ENCODE measurements at regions not wholly inside any gene's neighbourhood (a gene's known extent, or its start where the extent isn't known, plus 50 kb on each side); places are given as distances from the start of the nearest gene placed in this dataset.

DNA sequence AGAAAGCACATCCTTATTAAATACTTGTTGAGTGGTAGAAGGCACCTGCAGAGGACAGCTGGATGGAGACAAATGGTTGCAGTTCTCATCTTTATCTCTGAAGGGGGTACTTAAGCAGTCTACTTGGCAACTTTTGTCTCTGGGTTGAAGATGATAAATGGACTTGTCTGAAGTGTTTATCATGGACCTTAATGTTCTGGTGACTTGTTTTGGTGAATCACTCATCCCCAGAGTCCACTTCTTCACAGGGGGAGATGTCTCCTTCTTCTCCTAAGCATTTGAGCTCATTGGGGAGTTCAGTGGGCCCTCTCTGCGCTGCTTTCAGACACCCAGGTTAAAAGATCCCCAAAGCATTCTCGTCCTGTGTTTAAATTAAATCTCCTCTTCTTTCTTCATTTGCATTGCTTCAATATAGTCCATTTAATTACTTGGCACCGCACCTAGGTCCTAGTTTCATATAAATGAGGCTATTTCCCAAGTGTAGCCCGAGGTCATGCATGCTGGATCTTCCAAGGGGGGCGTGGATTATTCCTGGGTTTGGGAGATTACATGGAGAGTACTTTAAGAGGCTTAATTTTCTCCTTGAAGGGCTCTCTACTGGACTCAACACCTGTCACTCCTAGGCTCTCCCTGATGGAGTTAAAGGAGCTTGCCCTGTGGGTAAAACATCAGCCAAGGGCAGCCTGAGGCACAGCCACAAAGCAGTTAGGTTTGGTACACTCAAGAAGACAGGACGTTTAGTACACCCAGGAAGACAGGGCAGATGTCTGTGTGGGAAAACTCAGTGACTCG, 239.3 kb upstream of the C2CD4B start:
- no peak overlapping the region for H3K4me3 ChIP-seq (ENCODE audit: low read depth in 1 of 2, low read length in 2 of 2)
- H3K4me1 ChIP-seq (ENCODE audit: control insufficient read depth in 1 of 2, insufficient read depth in 2 of 2, low read length in 2 of 2), result peaks cover 17 to 22% of the 10 kb centered on the region in 2 donors
- H3K36me3 ChIP-seq (ENCODE audit: control insufficient read depth in 1 of 2, insufficient read depth in 2 of 2, low read length in 2 of 2), result no peaks in the 10 kb centered on the region
- H3K9me3 ChIP-seq (ENCODE audit: control insufficient read depth in 1 of 2, low read length in 2 of 2), result peaks cover 0 to under 1% of the 10 kb centered on the region in 2 donors
- peaks cover 0 to 2% of the 10 kb centered on the region in 2 donors for H3K27me3 ChIP-seq (ENCODE audit: control insufficient read depth in 1 of 2, insufficient read depth in 2 of 2, low read length in 2 of 2)
- H3K9ac ChIP-seq (ENCODE audit: low read depth in 1 of 2, low read length in 2 of 2), result no peak overlapping the region
- H3K27ac ChIP-seq (ENCODE audit: low read depth, low read length), result no peak overlapping the region

DNA sequence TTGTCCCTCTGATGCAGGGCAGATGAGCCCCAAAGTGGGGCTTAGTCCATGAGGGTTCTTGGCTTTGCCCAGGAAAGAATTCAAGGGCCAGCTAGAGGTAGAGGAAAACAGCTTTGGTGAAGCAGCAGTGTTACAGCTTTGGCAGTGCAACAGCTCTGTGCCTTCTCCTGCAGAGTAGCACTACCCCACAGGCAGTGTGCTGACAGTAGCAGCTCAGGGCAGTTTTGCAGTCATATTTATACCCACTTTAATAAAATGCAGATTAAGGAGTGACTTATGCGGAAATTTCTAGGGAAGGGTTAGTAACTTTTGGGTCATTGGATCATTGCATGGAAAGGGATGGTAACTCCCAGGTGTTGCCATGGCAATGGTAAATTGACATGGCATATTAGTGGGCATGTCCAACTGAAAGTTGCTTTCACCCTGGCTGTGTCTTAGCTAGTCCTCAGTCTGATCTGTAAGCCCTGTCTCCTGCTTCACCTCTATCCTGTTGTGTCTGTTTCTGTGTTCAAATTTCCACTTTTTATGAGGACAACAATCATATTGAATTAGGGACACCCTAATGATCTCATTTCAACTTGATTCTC, 241.3 kb upstream of the C2CD4B start:
- peaks cover 0 to 2% of the 10 kb centered on the region in 2 donors for H3K27me3 ChIP-seq (ENCODE audit: control insufficient read depth in 1 of 2, insufficient read depth in 2 of 2, low read length in 2 of 2)
- H3K36me3 ChIP-seq (ENCODE audit: control insufficient read depth in 1 of 2, insufficient read depth in 2 of 2, low read length in 2 of 2), result no peaks in the 10 kb centered on the region
- no peaks in the 10 kb centered on the region for H3K9me3 ChIP-seq (ENCODE audit: control insufficient read depth in 1 of 2, low read length in 2 of 2)
- H3K4me1 ChIP-seq (ENCODE audit: control insufficient read depth in 1 of 2, insufficient read depth in 2 of 2, low read length in 2 of 2), result peaks cover 17 to 22% of the 10 kb centered on the region in 2 donors
- H3K27ac ChIP-seq (ENCODE audit: low read depth, low read length), result no peak overlapping the region
- H3K9ac ChIP-seq (ENCODE audit: low read depth in 1 of 2, low read length in 2 of 2), result no peak overlapping the region
- no peak overlapping the region for H3K4me3 ChIP-seq (ENCODE audit: low read depth in 1 of 2, low read length in 2 of 2)

DNA sequence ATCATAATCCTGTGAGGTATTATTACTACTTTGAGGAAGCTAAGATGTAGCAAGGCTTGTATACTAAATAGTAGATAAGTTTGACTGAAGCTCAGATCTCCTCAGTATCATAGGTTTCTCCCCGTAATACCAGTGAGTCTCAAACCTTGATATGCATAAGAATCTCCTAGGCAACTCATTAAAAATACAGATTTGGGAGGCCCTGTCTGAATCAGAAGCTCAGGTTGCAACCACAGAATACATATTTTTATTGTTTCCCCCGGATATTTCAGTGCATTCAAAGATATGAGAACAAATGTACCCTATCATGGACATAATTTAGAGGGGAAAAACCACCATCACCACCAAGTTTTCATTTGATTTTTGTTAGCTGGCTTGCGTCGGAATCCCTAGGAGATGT, 242.1 kb upstream of the C2CD4B start:
- no peaks in the 10 kb centered on the region for H3K36me3 ChIP-seq (ENCODE audit: control insufficient read depth in 1 of 2, insufficient read depth in 2 of 2, low read length in 2 of 2)
- peaks cover 0 to 2% of the 10 kb centered on the region in 2 donors for H3K27me3 ChIP-seq (ENCODE audit: control insufficient read depth in 1 of 2, insufficient read depth in 2 of 2, low read length in 2 of 2)
- H3K9ac ChIP-seq (ENCODE audit: low read depth in 1 of 2, low read length in 2 of 2), result no peak overlapping the region
- no peak overlapping the region for H3K27ac ChIP-seq (ENCODE audit: low read depth, low read length)
- no peaks in the 10 kb centered on the region for H3K9me3 ChIP-seq (ENCODE audit: control insufficient read depth in 1 of 2, low read length in 2 of 2)
- H3K4me3 ChIP-seq (ENCODE audit: low read depth in 1 of 2, low read length in 2 of 2), result no peak overlapping the region
- H3K4me1 ChIP-seq (ENCODE audit: control insufficient read depth in 1 of 2, insufficient read depth in 2 of 2, low read length in 2 of 2), result peaks cover 17 to 22% of the 10 kb centered on the region in 2 donors

DNA sequence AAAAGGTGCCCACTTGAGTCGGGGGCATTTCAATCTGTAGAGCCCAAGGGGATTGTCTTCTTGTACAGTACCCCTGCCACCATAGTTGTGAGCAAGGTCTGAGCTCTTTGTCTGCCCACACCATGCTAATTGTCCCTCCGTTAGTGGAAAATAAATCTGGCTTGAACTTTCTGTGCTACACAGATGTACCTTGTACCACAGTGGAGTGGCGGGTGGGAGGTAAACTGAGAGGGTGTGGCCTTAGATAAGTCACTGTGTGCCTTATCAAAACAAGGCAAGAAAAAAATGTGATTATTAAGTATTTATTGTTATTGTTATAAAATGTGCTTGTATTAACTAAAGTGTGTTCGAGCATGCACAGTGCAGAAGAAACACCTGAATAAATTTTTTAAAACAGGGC, 242.9 kb upstream of the C2CD4B start:
- H3K9ac ChIP-seq (ENCODE audit: low read depth in 1 of 2, low read length in 2 of 2), result no peak overlapping the region
- H3K4me3 ChIP-seq (ENCODE audit: low read depth in 1 of 2, low read length in 2 of 2), result no peak overlapping the region
- no peaks in the 10 kb centered on the region for H3K9me3 ChIP-seq (ENCODE audit: control insufficient read depth in 1 of 2, low read length in 2 of 2)
- peaks cover 17 to 27% of the 10 kb centered on the region in 2 donors for H3K4me1 ChIP-seq (ENCODE audit: control insufficient read depth in 1 of 2, insufficient read depth in 2 of 2, low read length in 2 of 2)
- no peaks in the 10 kb centered on the region for H3K36me3 ChIP-seq (ENCODE audit: control insufficient read depth in 1 of 2, insufficient read depth in 2 of 2, low read length in 2 of 2)
- no peak overlapping the region for H3K27ac ChIP-seq (ENCODE audit: low read depth, low read length)
- peaks cover 0 to 2% of the 10 kb centered on the region in 2 donors for H3K27me3 ChIP-seq (ENCODE audit: control insufficient read depth in 1 of 2, insufficient read depth in 2 of 2, low read length in 2 of 2)

DNA sequence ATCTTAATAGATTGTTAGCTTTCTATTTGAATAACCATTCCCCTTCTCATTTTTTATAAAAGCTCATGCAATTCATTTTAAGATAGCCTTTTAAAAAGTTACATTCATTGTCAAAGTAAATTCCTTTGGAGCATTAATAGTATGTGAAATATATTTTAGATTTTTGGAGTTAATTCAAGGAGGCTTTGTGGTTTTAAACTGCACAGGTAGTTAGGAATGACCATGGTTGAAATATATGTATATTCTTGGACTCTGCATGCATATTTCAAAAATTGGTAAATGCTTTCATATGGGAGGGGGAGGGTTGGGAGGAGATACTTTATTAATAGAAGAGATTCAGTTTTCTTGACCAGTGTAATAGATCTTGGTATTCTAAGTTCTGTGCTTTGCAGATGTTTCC, 244.4 kb upstream of the C2CD4B start:
- peaks cover 17 to 26% of the 10 kb centered on the region in 2 donors for H3K4me1 ChIP-seq (ENCODE audit: control insufficient read depth in 1 of 2, insufficient read depth in 2 of 2, low read length in 2 of 2)
- H3K36me3 ChIP-seq (ENCODE audit: control insufficient read depth in 1 of 2, insufficient read depth in 2 of 2, low read length in 2 of 2), result no peaks in the 10 kb centered on the region
- H3K9me3 ChIP-seq (ENCODE audit: control insufficient read depth in 1 of 2, low read length in 2 of 2), result no peaks in the 10 kb centered on the region
- H3K9ac ChIP-seq (ENCODE audit: low read depth in 1 of 2, low read length in 2 of 2), result no peak overlapping the region
- H3K27ac ChIP-seq (ENCODE audit: low read depth, low read length), result no peak overlapping the region
- no peak overlapping the region for H3K4me3 ChIP-seq (ENCODE audit: low read depth in 1 of 2, low read length in 2 of 2)
- H3K27me3 ChIP-seq (ENCODE audit: control insufficient read depth in 1 of 2, insufficient read depth in 2 of 2, low read length in 2 of 2), result peaks cover 0 to 2% of the 10 kb centered on the region in 2 donors

- Histone ChIP-seq H3K9ac (ENCODE audit: low read depth in 1 of 2, low read length in 2 of 2) (no peak overlapping the region), H3K9me3 (ENCODE audit: control insufficient read depth in 1 of 2, low read length in 2 of 2) (no peaks in the 10 kb centered on the region), H3K4me3 (ENCODE audit: low read depth in 1 of 2, low read length in 2 of 2) (no peak overlapping the region), H3K27me3 (ENCODE audit: control insufficient read depth in 1 of 2, insufficient read depth in 2 of 2, low read length in 2 of 2) (no peaks in the 10 kb centered on the region), H3K4me1 (ENCODE audit: control insufficient read depth in 1 of 2, insufficient read depth in 2 of 2, low read length in 2 of 2) (peaks cover 18 to 33% of the 10 kb centered on the region in 2 donors), H3K27ac (ENCODE audit: low read depth, low read length) (no peak overlapping the region), H3K36me3 (ENCODE audit: control insufficient read depth in 1 of 2, insufficient read depth in 2 of 2, low read length in 2 of 2) (no peaks in the 10 kb centered on the region)
These were observed 247.6 kb upstream of the C2CD4B start for GRCh38 chr15:62412686-62413085.

GRCh38 chr15:62413153-62413552, 248.1 kb upstream of the C2CD4B start:
- Histone ChIP-seq H3K9me3 (ENCODE audit: control insufficient read depth in 1 of 2, low read length in 2 of 2) (no peaks in the 10 kb centered on the region), H3K27ac (ENCODE audit: low read depth, low read length) (no peak overlapping the region), H3K27me3 (ENCODE audit: control insufficient read depth in 1 of 2, insufficient read depth in 2 of 2, low read length in 2 of 2) (no peaks in the 10 kb centered on the region), H3K9ac (ENCODE audit: low read depth in 1 of 2, low read length in 2 of 2) (no peak overlapping the region), H3K36me3 (ENCODE audit: control insufficient read depth in 1 of 2, insufficient read depth in 2 of 2, low read length in 2 of 2) (no peaks in the 10 kb centered on the region), H3K4me3 (ENCODE audit: low read depth in 1 of 2, low read length in 2 of 2) (no peak overlapping the region), H3K4me1 (ENCODE audit: control insufficient read depth in 1 of 2, insufficient read depth in 2 of 2, low read length in 2 of 2) (peaks cover 20 to 36% of the 10 kb centered on the region in 2 donors)

- no peaks in the 10 kb centered on the region for H3K27me3 ChIP-seq (ENCODE audit: control insufficient read depth in 1 of 2, insufficient read depth in 2 of 2, low read length in 2 of 2)
- no peak overlapping the region for H3K4me3 ChIP-seq (ENCODE audit: low read depth in 1 of 2, low read length in 2 of 2)
- H3K9me3 ChIP-seq (ENCODE audit: control insufficient read depth in 1 of 2, low read length in 2 of 2), result no peaks in the 10 kb centered on the region
- no peak overlapping the region for H3K27ac ChIP-seq (ENCODE audit: low read depth, low read length)
- H3K36me3 ChIP-seq (ENCODE audit: control insufficient read depth in 1 of 2, insufficient read depth in 2 of 2, low read length in 2 of 2), result no peaks in the 10 kb centered on the region
- H3K9ac ChIP-seq (ENCODE audit: low read depth in 1 of 2, low read length in 2 of 2), result no peak overlapping the region
- H3K4me1 ChIP-seq (ENCODE audit: control insufficient read depth in 1 of 2, insufficient read depth in 2 of 2, low read length in 2 of 2), result peaks cover 21 to 31% of the 10 kb centered on the region in 2 donors
These were observed 248.7 kb upstream of the C2CD4B start for GRCh38 chr15:62413786-62414185.

DNA sequence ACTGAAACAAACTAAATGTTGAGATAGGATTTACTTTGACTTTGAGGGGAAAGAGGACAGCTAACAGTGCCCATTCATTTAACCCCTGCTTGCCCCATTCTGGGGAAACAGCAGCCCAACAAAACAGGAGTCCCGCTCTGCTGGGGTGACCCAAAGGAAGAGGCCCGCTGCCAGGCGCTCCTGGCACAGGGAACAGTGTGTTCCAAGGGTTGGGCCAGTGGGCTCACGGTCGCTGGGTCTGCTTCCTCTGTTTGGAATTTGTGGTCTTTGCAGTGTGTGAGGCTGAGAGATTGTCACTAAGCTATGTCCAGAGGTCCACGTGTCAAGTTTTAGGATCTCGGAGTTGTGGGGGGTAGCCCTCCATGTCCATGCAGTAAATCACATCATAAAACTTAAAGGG, 250.4 kb upstream of the C2CD4B start:
- no peaks in the 10 kb centered on the region for H3K27me3 ChIP-seq (ENCODE audit: control insufficient read depth in 1 of 2, insufficient read depth in 2 of 2, low read length in 2 of 2)
- no peaks in the 10 kb centered on the region for H3K36me3 ChIP-seq (ENCODE audit: control insufficient read depth in 1 of 2, insufficient read depth in 2 of 2, low read length in 2 of 2)
- no peak overlapping the region for H3K4me3 ChIP-seq (ENCODE audit: low read depth in 1 of 2, low read length in 2 of 2)
- H3K4me1 ChIP-seq (ENCODE audit: control insufficient read depth in 1 of 2, insufficient read depth in 2 of 2, low read length in 2 of 2), result peaks cover 21 to 31% of the 10 kb centered on the region in 2 donors
- no peak overlapping the region for H3K27ac ChIP-seq (ENCODE audit: low read depth, low read length)
- H3K9me3 ChIP-seq (ENCODE audit: control insufficient read depth in 1 of 2, low read length in 2 of 2), result no peaks in the 10 kb centered on the region
- H3K9ac ChIP-seq (ENCODE audit: low read depth in 1 of 2, low read length in 2 of 2), result no peak overlapping the region

- no peaks in the 10 kb centered on the region for H3K27me3 ChIP-seq (ENCODE audit: control insufficient read depth in 1 of 2, insufficient read depth in 2 of 2, low read length in 2 of 2)
- H3K36me3 ChIP-seq (ENCODE audit: control insufficient read depth in 1 of 2, insufficient read depth in 2 of 2, low read length in 2 of 2), result no peaks in the 10 kb centered on the region
- no peak overlapping the region for H3K9ac ChIP-seq (ENCODE audit: low read depth in 1 of 2, low read length in 2 of 2)
- peaks cover 21 to 31% of the 10 kb centered on the region in 2 donors for H3K4me1 ChIP-seq (ENCODE audit: control insufficient read depth in 1 of 2, insufficient read depth in 2 of 2, low read length in 2 of 2)
- H3K27ac ChIP-seq (ENCODE audit: low read depth, low read length), result no peak overlapping the region
- H3K9me3 ChIP-seq (ENCODE audit: control insufficient read depth in 1 of 2, low read length in 2 of 2), result no peaks in the 10 kb centered on the region
- no peak overlapping the region for H3K4me3 ChIP-seq (ENCODE audit: low read depth in 1 of 2, low read length in 2 of 2)
These were observed 251.4 kb upstream of the C2CD4B start for GRCh38 chr15:62416526-62416925.
